Sciatic nerve (tissue), 2 donors: ENCODE measurements at regions not wholly inside any gene's neighbourhood (a gene's known extent, or its start where the extent isn't known, plus 50 kb on each side); places are given as distances from the start of the nearest gene placed in this dataset.

Experiments used
- ATAC-seq: fragments of 200-7000 bp; cut with Tn5 transposase; one replicate; pipeline ENCODE4 v1.9.1; 2020; ENCODE audit warnings: mild to moderate bottlenecking, moderate library complexity
- DNase-seq: peaks from one replicate; pipeline ENCODE4 v3.0.0-alpha.2; 2020; ENCODE audit warnings: low spot score
- intact Hi-C: fragments of 100-400 bp; cut with DNase I; formaldehyde crosslinking; loops from one replicate; pipeline ENCODE4 v1.14.2; 2022
- donor health status: DM: no; HTN: no; CAD: no.
- donor health status: DM: no; HTN: no; CAD: no.

GRCh38 chr22:49107961-49108530 is 719.6 kb downstream of the BRD1 start:
- intact Hi-C loops, result no loop called here
- ATAC-seq, result no peak
- no peak for DNase-seq

DNA sequence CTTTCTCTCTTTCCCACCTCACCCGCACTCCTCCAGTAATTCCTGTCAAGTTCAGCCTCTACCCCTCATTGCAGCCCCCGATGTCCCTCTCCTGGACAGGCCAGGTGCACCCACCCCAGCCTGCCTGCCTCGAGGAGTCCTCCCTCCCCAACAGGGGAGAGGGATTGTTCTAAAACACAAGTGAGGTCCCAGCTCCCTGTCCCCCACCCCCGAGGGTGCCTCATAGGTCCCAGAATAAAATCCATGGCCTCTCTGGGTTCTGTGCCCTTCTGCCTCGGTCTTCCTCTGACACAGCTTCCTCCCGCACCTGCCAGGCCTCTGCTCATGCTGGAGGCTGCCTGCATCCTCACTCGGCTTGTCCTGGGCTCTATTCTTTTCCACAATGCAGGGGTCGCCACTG is 720.1 kb downstream of the BRD1 start:
- ATAC-seq (no peak), DNase-seq (no peak)
- intact Hi-C loops, result no loop called here

DNA sequence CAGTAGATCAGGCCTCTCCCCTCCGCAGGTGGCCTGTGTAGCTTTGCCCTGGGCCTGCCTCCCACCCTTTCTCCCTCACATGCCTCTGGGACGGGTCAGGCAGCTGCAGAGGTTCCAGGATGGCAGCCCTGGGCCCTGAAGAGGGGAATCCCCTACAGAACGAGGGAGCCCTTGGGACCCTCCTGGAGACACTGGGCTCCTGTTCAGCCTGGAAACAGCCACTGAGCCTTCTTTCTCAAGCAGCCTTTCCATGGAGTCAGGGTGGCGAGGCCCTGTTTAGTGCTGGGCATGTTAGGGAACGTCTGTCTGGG is 720.9 kb downstream of the BRD1 start:
- ATAC-seq (no peak), DNase-seq (no peak)
- intact Hi-C loops, result no loop called here

DNA sequence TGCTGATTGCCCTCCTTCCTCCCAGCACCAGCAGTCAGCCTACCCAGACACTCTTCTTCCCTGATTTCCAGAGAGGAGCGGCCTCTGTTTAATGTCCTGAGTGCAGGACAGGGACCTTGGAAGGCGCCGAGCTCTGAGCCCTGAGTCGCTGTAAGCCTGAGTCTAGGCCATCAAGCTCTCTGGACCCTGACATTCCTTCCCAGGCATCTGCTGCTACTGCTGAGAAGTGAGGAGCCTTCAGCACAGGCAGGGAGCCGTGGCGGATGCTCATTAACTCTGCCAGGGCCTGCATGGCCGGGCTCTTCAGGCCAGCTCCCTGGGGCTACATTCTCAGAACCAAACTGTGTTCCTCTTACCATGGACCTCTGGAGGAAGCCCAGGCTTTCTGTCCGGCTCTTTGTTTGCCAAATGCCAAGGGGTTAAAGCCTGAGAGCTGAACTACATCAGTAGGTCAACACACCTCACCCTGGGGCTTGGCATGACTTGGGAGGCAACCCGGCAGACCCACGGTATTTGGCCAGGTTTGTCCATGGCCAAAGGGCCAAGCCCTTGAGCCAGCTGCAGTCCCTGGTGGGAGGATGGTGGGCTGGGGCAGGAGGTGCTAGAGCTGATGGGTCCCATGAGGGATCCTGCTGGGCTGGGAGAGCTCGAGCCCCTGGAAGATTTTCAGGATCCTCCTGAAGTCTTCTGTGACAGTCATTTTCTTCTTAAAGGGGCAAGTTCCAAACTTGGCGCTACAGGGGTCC is 721.4 kb downstream of the BRD1 start:
- DNase-seq, result no peak
- no peak for ATAC-seq
- intact Hi-C loops, result no loop called here

GRCh38 chr22:49104434-49104833 is 723.2 kb downstream of the BRD1 start:
- ATAC-seq, result no peak
- DNase-seq, result no peak
- intact Hi-C loops, result no loop called here

DNA sequence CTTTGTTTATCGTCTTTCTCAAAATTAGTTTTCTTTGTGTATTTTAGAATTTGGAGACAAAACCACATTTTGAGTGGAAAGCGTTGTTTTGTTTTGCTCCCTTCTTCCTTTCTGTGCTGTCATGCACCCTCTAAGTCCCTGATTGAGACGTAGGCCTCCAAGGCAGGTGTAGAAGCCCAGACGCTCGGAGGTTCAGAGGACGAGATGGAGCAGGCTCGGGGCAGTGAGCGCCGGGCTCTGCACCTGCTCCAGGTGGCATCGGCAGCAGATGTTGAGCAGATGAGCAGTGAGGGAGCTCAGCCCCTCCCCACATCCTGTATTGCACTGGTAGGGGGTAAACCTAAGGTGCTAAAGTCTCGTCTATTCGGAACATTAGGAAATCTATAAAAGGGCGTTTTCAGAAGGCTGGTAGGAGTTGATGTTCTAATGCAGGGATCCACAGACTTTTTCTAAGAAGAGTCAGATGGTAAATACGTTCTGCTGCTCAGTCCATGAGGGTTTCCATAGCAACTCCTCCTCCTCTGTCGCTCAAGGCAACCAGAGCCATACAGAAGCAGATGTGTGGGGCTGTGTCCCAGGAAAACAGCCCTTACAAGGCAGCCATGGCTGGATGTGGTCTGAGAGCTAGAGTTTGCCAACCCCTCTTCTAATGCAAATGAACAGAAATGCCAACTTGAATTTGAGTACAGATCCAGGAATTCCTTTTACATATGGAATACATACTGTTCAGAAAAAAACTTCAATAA is 724.2 kb downstream of the BRD1 start:
- intact Hi-C loops, result no loop called here
- DNase-seq (peak; percentile 22), ATAC-seq (no peak)

DNA sequence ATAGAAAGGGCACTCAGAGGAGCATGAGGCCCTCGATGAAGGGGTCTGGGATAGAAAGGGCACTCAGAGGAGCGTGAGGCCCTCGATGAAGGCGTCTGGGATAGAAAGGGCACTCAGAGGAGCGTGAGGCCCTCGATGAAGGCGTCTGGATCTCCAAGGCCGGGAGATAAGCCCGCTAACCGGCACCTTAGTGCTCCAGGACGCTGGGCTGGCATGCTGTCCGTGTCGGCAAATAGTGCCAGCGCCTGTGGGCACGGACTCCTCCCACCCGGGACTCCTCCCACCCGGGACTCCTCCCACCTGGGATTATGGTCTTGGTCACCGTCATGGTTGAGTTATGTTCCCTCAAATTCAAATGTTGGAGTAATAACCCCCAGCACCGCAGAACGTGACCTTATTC is 725.3 kb downstream of the BRD1 start:
- intact Hi-C loops, result no loop called here
- ATAC-seq, result no peak
- DNase-seq, result no peak

GRCh38 chr22:49101873-49102272 is 725.8 kb downstream of the BRD1 start:
- ATAC-seq (no peak), DNase-seq (no peak)
- intact Hi-C loops, result no loop called here

GRCh38 chr22:49101225-49101624 is 726.4 kb downstream of the BRD1 start:
- ATAC-seq, result no peak
- intact Hi-C loops, result no loop called here
- no peak for DNase-seq

DNA sequence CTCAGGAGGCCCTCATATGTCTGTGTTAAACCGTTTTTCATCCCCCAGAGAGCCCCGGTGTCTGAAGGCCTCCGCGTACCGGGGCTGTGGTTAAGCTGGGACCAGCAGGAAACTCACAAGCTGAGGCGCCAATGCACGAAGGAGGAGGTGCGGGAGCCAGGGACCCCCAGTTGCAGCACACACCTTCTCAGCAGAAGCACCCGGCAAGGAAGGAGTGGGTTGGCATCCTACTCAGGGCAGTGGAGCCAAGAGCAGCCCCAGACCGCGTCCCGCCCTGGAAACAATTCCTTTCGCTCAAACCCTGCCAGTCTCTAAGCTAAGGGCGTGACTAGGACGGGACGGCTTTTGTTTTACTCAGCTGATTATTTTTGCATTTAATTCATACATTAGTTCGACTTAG is 726.9 kb downstream of the BRD1 start:
- intact Hi-C loops, result no loop called here
- no peak for ATAC-seq
- DNase-seq, result no peak

- intact Hi-C loops, result no loop called here
- DNase-seq, result no peak
- no peak for ATAC-seq
Observed at GRCh38 chr22:49100316-49100715, 727.4 kb downstream of the BRD1 start.

DNA sequence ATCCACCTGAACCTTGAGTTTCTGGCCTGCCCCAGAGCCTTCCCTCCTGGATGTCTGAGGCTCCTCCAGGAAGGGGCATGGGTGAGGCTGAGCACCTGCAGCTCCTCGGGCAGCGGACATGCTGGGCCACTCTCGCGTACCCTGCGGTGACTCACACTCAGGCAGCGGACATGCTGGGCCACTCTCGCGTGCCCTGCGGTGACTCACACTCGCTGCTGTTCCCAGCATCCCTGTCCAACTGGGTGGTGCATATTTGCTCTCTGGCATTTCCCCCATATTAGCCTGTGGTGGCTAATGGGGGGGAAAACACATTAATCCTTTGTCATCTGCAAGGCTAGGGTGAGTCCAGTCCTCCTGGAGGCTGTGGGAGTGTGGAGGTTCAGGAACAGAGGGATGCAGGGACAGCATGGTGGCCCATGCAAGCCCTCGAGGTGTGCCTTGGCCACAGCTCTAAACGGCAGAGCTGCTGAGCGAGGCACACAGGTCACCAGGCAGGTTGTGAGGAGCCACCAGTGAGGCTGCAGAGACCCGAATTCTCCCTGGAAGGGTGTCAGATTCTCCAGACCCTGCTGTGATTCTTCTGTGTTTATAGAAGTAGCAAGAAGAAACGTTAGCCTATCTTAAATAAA is 728.1 kb downstream of the BRD1 start:
- ATAC-seq (peak; percentile 17), DNase-seq (no peak)
- intact Hi-C loops, result no loop called here

DNA sequence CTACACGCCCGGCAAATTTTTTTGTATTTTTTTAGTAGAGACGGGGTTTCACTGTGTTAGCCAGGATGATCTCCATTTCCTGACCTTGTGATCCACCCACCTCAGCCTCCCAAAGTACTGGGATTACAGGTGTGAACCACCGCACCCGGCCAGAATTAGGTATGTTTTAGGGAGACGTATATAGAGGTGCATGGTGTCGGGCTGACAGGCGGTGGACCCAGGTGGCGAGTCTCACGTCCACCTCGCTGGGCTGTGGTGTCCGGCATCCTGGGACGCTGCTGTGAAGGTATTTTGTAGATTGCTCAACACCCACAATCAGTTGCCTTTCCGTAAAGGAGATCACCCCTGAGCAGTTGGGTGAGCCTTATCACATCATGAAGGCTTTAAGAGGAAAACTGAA is 728.6 kb downstream of the BRD1 start:
- no peak for ATAC-seq
- DNase-seq, result no peak
- intact Hi-C loops, result no loop called here

DNA sequence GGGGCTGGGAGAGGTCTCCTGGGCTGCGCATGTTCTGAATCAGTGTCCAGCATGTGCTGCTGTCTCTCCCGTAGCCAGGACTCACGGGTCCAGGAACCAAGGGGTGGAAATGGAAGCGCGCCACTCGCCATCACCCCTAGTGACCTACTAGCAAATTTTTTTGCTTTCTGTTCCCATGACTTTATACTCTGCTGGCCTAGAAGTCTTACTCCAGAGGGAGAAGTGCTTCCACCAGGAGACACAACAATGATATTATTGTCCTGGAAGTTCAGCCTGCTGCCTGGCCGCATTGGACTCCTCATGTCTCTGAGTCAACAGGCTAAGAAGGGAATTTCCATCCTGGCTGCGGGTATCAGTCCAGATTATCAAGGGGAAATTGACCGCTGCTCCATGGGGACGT is 729.7 kb downstream of the BRD1 start:
- ATAC-seq (no peak), DNase-seq (no peak)
- intact Hi-C loops, result no loop called here

GRCh38 chr22:49097171-49097925 is 730.3 kb downstream of the BRD1 start:
- intact Hi-C loops, result no loop called here
- DNase-seq, result no peak
- ATAC-seq, result no peak

DNA sequence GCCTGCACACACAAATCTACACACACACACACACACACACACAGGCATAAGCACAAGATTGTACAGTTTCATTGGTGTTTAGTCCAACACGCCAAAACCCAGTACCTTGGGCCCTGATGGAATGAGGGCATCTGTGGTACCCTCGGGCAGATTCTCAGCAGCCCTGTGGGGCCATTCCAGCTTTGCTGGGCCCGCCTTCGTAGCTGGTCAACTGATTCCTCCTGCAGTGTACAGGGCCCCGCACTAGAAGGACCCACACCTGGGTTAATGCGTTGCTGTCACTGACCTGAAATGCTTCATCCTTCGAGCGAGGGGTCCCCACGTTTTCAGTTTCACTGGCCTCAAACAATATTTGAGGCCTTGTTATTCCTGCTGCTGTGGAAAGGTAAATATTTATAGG is 731.2 kb downstream of the BRD1 start:
- intact Hi-C loops, result no loop called here
- no peak for ATAC-seq

DNA sequence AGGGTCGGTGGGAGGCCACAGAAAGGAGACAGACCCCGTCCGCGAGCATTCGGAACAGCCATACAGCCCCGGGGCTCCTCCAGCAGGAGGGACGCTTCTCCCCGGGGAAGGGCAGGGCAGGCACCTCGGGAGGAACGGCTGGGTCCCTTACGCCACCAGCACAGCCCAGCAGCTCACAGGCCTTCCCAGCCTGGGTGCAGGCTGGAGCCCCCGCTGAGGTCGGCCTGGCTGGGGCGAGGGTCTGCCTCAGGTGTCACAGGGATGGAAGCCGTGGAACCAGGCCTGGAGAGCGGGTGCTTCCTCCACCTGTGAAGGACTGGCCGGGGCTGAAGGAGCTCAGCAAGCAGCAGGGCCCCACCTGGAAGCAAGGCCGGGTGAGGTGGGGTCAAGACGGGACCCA is 732.3 kb downstream of the BRD1 start:
- intact Hi-C loops, result no loop called here
- ATAC-seq (no peak), DNase-seq (no peak)

More for the DNA sequence above, 731.2 kb downstream of the BRD1 start:
- DNase-seq, result no peak

GRCh38 chr22:49094858-49095257 is 732.8 kb downstream of the BRD1 start:
- intact Hi-C loops, result no loop called here
- ATAC-seq (no peak), DNase-seq (no peak)

DNA sequence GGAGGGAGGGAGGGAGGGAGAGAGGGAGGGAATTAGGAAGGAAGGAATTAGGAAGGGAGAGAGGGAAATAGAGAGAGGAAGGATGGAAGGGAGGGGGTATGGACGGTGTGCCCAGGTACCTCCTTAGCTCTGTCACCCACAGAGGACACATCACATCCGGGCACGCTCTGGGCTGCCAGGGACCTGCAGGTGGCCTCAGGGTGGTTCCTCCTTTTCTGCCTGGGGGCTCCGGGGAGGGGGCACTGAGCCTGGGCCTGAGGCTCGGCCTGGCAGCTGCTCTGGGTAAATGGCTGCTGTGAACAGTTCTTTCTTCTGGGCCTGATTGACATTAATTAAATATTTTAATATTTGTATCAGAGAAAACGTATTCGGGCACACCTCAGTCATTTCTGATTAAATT is 733.5 kb downstream of the BRD1 start:
- DNase-seq (no peak), ATAC-seq (no peak)
- intact Hi-C loops, result no loop called here
